Esophagus squamous epithelium (tissue), 5 donors: ENCODE measurements at regions not wholly inside any gene's neighbourhood (a gene's known extent, or its start where the extent isn't known, plus 50 kb on each side); places are given as distances from the start of the nearest gene placed in this dataset.

Experiments
- DNase-seq: peaks from one replicate; lab custom pipeline; 2025; lab: John Stamatoyannopoulos, UW
- H3K27ac ChIP-seq, 4 donors: fragments of 200-600 bp; sonication (generic); one replicate each; pipeline ENCODE4 v1.5.1; 2016 to 2019; ENCODE audit warnings: mild to moderate bottlenecking in 1 of 4
- H3K27me3 ChIP-seq, 4 donors: fragments of 200-600 bp; sonication (generic); 1 replicate in 3 of 4; 2 replicates in 1 of 4; pipeline versions ENCODE4 v1.5.1 to v1.6.0; 2017 to 2021; ENCODE audit warnings: antibody characterized with exemption in 1 of 4
- H3K36me3 ChIP-seq, 3 donors: fragments of 200-600 bp; sonication (generic); one replicate each; pipeline ENCODE4 v1.5.1; 2016 to 2019
- H3K4me1 ChIP-seq, 3 donors: fragments of 200-600 bp; sonication (generic); one replicate each; pipeline ENCODE4 v1.5.1; 2017 to 2019
- H3K4me3 ChIP-seq, 4 donors: fragments of 200-600 bp; sonication (generic); 1 replicate in 3 of 4; 2 replicates in 1 of 4; pipeline ENCODE4 v1.5.1; 2016 to 2019; ENCODE audit warnings: mild to moderate bottlenecking in 2 of 4, moderate library complexity in 1 of 4
- H3K9me3 ChIP-seq, 3 donors: fragments of 200-600 bp; sonication (generic); one replicate each; pipeline ENCODE4 v1.5.1; 2016 to 2019
- POLR2A ChIP-seq, 4 donors: fragments of 450-650 bp; IDR thresholded peaks; one replicate each; pipeline ENCODE4 v1.6.1; 2017; ENCODE audit warnings: antibody characterized with exemption in 4 of 4, mild to moderate bottlenecking in 4 of 4, moderate library complexity in 3 of 4
- WGBS, 2 donors: methylation state at CpG; one replicate each; pipeline ENCODE4 v1.1.5; 2018; 5-methylcytosine and 5-hydroxymethylcytosine counted together
- intact Hi-C: fragments of 100-400 bp; cut with DNase I; formaldehyde crosslinking; loops from one replicate; pipeline ENCODE4 v1.15.0; 2022
- TF ChIP-seq, protein P1 (sequence below), 6 experiments: fragments of 450-650 bp in 4 of 6; fragments of 200-600 bp in 2 of 6; sonication (generic) in 2 of 6; IDR thresholded peaks; one replicate each; pipeline ENCODE4 v1.5.1; 2016 to 2019; ENCODE audit warnings: antibody characterized with exemption in 6 of 6, mild to moderate bottlenecking in 4 of 6, moderate library complexity in 4 of 6
- donor health status: DM: yes; HTN: yes; CAD: no.

GRCh38 chr14:71381814-71382213, 474.6 kb downstream of the PCNX1 start:
- DNase-seq, result no peak
- intact Hi-C loops, result no loop called here

DNA sequence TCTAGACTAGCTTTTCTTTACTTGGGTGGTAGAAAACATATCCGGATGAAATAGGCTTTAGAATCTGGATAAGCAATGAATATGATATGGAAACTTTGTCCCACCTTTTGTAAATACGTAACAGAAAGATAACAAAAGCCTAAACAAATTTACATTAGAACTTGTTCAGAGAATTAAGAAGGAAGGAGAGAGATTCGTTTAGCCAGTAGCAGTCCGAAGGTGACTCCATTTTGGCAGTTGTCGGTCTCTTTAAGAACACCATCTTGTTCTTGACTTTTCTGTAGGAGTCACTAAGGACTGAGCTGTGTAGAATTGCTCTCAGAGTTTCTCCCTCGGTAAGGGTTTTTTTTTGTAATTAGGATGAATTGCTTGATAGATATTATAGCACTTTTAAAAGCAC, 475.1 kb downstream of the PCNX1 start:
- Histone ChIP-seq H3K27me3 (no peaks in the 10 kb centered on the region), H3K36me3 (no peaks in the 10 kb centered on the region), H3K4me3 (no peak overlapping the region), H3K27ac (no peak overlapping the region), H3K9me3 (no peaks in the 10 kb centered on the region), H3K4me1 (no peaks in the 10 kb centered on the region)
- no peak for DNase-seq
- intact Hi-C loops, result no loop called here
- 85 to 95% methylated on average over 6 of the region's 6 CpGs for WGBS, 2 donors
- TF ChIP-seq POLR2A (IDR thresholded peaks at IDR 0.05), result no peak
- TF ChIP-seq, protein P1, sequence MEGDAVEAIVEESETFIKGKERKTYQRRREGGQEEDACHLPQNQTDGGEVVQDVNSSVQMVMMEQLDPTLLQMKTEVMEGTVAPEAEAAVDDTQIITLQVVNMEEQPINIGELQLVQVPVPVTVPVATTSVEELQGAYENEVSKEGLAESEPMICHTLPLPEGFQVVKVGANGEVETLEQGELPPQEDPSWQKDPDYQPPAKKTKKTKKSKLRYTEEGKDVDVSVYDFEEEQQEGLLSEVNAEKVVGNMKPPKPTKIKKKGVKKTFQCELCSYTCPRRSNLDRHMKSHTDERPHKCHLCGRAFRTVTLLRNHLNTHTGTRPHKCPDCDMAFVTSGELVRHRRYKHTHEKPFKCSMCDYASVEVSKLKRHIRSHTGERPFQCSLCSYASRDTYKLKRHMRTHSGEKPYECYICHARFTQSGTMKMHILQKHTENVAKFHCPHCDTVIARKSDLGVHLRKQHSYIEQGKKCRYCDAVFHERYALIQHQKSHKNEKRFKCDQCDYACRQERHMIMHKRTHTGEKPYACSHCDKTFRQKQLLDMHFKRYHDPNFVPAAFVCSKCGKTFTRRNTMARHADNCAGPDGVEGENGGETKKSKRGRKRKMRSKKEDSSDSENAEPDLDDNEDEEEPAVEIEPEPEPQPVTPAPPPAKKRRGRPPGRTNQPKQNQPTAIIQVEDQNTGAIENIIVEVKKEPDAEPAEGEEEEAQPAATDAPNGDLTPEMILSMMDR (IDR thresholded peaks at IDR 0.05), result no peak

More at GRCh38 chr14:71381814-71382213, 474.6 kb downstream of the PCNX1 start:
- Histone ChIP-seq H3K36me3 (no peaks in the 10 kb centered on the region), H3K4me3 (no peak overlapping the region), H3K4me1 (no peaks in the 10 kb centered on the region), H3K27ac (no peak overlapping the region), H3K9me3 (peaks cover 0 to 4% (median 0%) of the 10 kb centered on the region in 3 donors), H3K27me3 (no peaks in the 10 kb centered on the region)
- TF ChIP-seq POLR2A (IDR thresholded peaks at IDR 0.05), result no peak
- TF ChIP-seq, protein P1 (IDR thresholded peaks at IDR 0.05), result no peak

- Histone ChIP-seq H3K9me3 (no peaks in the 10 kb centered on the region), H3K4me1 (peaks cover 0 to 5% (median 0%) of the 10 kb centered on the region in 3 donors), H3K36me3 (no peaks in the 10 kb centered on the region), H3K27ac (no peak overlapping the region), H3K4me3 (no peak overlapping the region), H3K27me3 (no peaks in the 10 kb centered on the region)
- no peak for DNase-seq
- TF ChIP-seq, protein P1 (IDR thresholded peaks at IDR 0.05), result no peak
- no peak for TF ChIP-seq POLR2A (IDR thresholded peaks at IDR 0.05)
- intact Hi-C loops, result no loop called here
- 85 to 88% methylated on average over 2 of the region's 2 CpGs for WGBS, 2 donors
These were observed 476.3 kb downstream of the PCNX1 start for GRCh38 chr14:71383510-71383909.

DNA sequence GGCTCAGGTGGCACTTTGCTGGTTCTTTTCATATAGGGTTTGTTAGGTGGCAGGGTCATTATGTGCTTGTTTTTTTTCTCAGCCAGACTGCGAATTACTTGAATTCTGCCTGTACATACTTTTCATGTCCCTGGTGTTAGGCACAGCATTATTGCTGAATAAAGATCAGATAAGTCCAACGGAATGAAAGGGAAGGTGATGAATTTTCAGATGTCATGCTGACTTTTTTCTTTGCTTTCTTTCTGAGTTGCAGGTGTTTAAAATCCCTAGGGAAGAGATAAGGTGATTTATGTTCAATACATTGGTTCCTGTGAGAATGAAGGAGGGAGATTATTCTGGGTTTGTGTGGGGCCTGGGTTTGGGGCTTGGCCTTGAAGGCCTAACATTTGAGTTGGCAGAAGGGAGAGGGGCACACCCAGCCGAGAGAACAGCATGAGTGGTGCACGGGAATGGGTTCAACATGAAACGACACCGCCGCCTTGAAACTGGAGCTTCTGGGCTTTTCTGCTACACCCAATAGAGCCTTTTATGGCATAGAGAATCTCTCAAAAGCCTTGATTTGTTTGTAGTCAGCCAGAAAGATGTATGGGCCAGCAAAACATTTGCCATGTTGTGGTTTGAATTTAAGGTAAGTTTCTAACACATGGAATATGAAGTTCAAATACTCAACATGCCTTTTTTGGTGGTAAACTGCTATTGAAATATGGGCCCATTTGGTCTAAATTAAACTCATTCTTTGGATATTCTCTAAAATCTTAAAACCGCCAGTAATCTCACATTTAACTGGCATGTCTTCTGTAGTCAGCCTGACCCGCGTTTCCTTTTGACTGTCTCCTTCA, 477.0 kb downstream of the PCNX1 start:
- Histone ChIP-seq H3K9me3 (no peaks in the 10 kb centered on the region), H3K27me3 (no peaks in the 10 kb centered on the region), H3K27ac (no peak overlapping the region), H3K4me3 (no peak overlapping the region), H3K4me1 (peaks cover 0 to 5% (median 0%) of the 10 kb centered on the region in 3 donors), H3K36me3 (no peaks in the 10 kb centered on the region)
- no peak for TF ChIP-seq POLR2A (IDR thresholded peaks at IDR 0.05)
- TF ChIP-seq, protein P1 (IDR thresholded peaks at IDR 0.05), result no peak
- 83 to 91% methylated on average over 10 of the region's 10 CpGs for WGBS, 2 donors
- intact Hi-C loops, result no loop called here
- no peak for DNase-seq

DNA sequence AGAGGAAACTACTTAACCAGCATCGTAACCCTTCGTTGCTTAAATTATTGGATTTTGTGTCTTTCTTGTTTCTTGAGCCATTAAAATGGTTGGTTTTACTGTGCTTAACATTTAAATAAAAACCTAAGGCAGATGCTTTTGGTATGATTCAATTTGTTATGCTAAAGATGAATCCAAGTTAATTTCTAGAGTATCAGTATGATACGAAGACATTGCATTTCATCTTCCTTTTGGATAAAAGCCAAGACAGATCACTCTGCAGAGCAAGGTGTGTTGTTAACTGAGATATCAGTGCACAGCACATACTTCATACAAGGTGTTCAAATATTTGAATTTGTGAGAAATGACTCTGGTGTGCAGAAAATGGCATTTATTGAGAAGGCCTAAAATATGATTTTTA, 480.5 kb downstream of the PCNX1 start:
- H3K4me1 ChIP-seq, result peaks cover 0 to 5% (median 0%) of the 10 kb centered on the region in 3 donors
- H3K9me3 ChIP-seq, result no peaks in the 10 kb centered on the region
- no peaks in the 10 kb centered on the region for H3K36me3 ChIP-seq
- WGBS, 2 donors, result 78 to 79% methylated on average over 3 of the region's 3 CpGs
- DNase-seq, result no peak
- no peaks in the 10 kb centered on the region for H3K27me3 ChIP-seq
- no peak overlapping the region for H3K4me3 ChIP-seq
- H3K27ac ChIP-seq, result no peak overlapping the region
- TF ChIP-seq POLR2A (IDR thresholded peaks at IDR 0.05), result no peak
- intact Hi-C loops, result no loop called here
